ENCODE measurements at regions not wholly inside any gene's neighbourhood (a gene's known extent, or its start where the extent isn't known, plus 50 kb on each side); places are given as distances from the start of the nearest gene placed in this dataset.

DNA sequence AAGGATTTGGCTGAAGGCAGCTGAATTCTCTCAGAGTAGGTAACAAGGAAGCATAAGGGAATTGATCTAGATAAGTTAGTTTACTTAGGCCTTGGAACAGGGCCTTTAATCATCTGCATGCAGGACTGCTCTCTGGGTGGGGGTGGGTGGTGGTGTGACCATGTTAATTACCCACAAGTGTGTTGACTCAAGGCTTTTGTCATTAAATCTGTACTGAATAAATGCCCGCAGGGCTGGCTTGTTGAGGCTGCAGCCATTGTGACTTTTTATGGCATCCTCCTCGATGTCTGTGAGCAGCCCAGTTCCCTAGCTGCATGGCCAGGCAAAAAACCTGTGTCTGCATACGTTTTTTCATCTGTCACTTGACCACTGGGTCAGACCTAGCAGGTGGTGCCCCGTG is 63.5 kb upstream of the ASCC3 start:
- intact Hi-C loops (cut with micrococcal nuclease), result no loop called here
- Mint-ChIP-seq H3K4me1 (ENCODE audit: insufficient read depth, unreplicated experiment) (peaks cover 15% of the 10 kb centered on the region), H3K27me3 (ENCODE audit: insufficient read depth, unreplicated experiment) (no peaks in the 10 kb centered on the region), H3K36me3 (ENCODE audit: insufficient read depth, unreplicated experiment) (no peaks in the 10 kb centered on the region), H3K9me3 (ENCODE audit: unreplicated experiment) (peaks cover 5% of the 10 kb centered on the region), H3K27ac (ENCODE audit: low read depth, unreplicated experiment) (no peak overlapping the region), H3K4me3 (ENCODE audit: unreplicated experiment) (no peak overlapping the region)
- BruUV-seq (replicated peaks), result no TSS peak
- ChIA-PET CTCF (interaction anchor here (0.6 kb wide), 1 partner anchor 647 kb away, joined by 4 read pairs; no protein-coding TSS in a partner anchor), POLR2A (interaction anchor here (0.8 kb wide), 1 partner anchor 137 kb away, joined by 4 read pairs; no protein-coding TSS in a partner anchor)
- DNase-seq (ENCODE audit: unreplicated experiment), result no peak
- TF ChIP-seq, protein P1, sequence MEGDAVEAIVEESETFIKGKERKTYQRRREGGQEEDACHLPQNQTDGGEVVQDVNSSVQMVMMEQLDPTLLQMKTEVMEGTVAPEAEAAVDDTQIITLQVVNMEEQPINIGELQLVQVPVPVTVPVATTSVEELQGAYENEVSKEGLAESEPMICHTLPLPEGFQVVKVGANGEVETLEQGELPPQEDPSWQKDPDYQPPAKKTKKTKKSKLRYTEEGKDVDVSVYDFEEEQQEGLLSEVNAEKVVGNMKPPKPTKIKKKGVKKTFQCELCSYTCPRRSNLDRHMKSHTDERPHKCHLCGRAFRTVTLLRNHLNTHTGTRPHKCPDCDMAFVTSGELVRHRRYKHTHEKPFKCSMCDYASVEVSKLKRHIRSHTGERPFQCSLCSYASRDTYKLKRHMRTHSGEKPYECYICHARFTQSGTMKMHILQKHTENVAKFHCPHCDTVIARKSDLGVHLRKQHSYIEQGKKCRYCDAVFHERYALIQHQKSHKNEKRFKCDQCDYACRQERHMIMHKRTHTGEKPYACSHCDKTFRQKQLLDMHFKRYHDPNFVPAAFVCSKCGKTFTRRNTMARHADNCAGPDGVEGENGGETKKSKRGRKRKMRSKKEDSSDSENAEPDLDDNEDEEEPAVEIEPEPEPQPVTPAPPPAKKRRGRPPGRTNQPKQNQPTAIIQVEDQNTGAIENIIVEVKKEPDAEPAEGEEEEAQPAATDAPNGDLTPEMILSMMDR (IDR thresholded peaks at IDR 0.05; ENCODE audit: unreplicated experiment), result no peak

DNA sequence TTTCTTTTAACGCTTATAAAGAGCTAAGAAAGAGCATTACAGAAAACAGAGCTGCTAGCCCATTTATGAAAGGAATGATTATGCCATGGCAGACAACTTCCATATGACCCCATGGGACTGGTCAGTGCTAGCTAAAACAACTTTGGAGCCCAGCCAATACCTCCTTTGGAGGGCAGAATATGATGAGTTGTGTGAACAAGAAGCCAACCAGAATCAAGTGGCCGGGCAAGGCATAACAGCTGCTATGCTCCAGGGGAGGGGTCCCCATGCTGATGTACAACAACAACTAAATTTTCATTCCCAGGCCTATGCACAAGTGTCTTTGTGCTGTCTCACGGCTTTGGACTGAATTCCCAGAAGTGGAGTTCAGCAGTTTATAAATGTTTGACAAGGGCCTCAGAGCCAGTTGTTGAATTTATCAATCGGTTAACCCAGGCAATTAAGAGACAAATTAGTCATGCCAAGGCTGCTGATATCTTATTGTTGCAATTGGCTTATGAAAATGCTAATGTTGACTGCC is 65.0 kb upstream of the ASCC3 start:
- DNase-seq (ENCODE audit: unreplicated experiment), result no peak
- Mint-ChIP-seq H3K4me3 (ENCODE audit: unreplicated experiment) (no peak overlapping the region), H3K36me3 (ENCODE audit: insufficient read depth, unreplicated experiment) (no peaks in the 10 kb centered on the region), H3K27me3 (ENCODE audit: insufficient read depth, unreplicated experiment) (no peaks in the 10 kb centered on the region), H3K4me1 (ENCODE audit: insufficient read depth, unreplicated experiment) (peaks cover 15% of the 10 kb centered on the region), H3K27ac (ENCODE audit: low read depth, unreplicated experiment) (no peak overlapping the region), H3K9me3 (ENCODE audit: unreplicated experiment) (peaks cover under 1% of the 10 kb centered on the region)
- TF ChIP-seq, protein P1 (IDR thresholded peaks at IDR 0.05; ENCODE audit: unreplicated experiment), result no peak
- ChIA-PET POLR2A (interaction anchor here (0.8 kb wide), 1 partner anchor 48 kb away, joined by 3 read pairs; no protein-coding TSS in a partner anchor), CTCF (no interaction called here)
- BruUV-seq (replicated peaks), result no TSS peak
- intact Hi-C loops (cut with micrococcal nuclease), result no loop called here

DNA sequence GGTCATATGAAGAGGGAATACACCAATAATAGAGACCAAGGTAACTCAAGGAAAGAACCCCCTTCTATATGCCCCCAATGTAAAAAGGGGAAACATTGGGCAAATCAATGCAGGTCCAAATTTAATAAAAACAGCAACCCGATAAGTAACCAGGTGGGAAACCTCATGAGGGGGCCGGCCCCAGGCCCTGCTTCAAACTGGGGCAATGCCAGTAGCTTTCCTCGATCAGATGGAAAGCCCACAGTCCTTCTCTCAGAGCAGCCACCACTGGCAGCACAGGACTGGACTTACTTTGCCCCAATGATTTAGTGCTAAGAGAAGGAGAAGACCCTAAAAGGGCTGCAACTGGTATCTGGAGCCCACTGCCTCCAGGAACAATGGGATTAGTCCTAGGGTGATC is 65.6 kb upstream of the ASCC3 start:
- H3K4me1 Mint-ChIP-seq (ENCODE audit: insufficient read depth, unreplicated experiment), result peaks cover 15% of the 10 kb centered on the region
- no TSS peak for BruUV-seq (replicated peaks)
- ChIA-PET CTCF (no interaction called here), POLR2A (interaction anchor here (0.8 kb wide), 1 partner anchor 48 kb away, joined by 3 read pairs; no protein-coding TSS in a partner anchor)
- no peaks in the 10 kb centered on the region for H3K27me3 Mint-ChIP-seq (ENCODE audit: insufficient read depth, unreplicated experiment)
- no peak for DNase-seq (ENCODE audit: unreplicated experiment)
- no peak overlapping the region for H3K4me3 Mint-ChIP-seq (ENCODE audit: unreplicated experiment)
- TF ChIP-seq, protein P1 (IDR thresholded peaks at IDR 0.05; ENCODE audit: unreplicated experiment), result no peak
- H3K9me3 Mint-ChIP-seq (ENCODE audit: unreplicated experiment), result no peaks in the 10 kb centered on the region
- intact Hi-C loops (cut with micrococcal nuclease), result no loop called here
- no peak overlapping the region for H3K27ac Mint-ChIP-seq (ENCODE audit: low read depth, unreplicated experiment)
- H3K36me3 Mint-ChIP-seq (ENCODE audit: insufficient read depth, unreplicated experiment), result no peaks in the 10 kb centered on the region

DNA sequence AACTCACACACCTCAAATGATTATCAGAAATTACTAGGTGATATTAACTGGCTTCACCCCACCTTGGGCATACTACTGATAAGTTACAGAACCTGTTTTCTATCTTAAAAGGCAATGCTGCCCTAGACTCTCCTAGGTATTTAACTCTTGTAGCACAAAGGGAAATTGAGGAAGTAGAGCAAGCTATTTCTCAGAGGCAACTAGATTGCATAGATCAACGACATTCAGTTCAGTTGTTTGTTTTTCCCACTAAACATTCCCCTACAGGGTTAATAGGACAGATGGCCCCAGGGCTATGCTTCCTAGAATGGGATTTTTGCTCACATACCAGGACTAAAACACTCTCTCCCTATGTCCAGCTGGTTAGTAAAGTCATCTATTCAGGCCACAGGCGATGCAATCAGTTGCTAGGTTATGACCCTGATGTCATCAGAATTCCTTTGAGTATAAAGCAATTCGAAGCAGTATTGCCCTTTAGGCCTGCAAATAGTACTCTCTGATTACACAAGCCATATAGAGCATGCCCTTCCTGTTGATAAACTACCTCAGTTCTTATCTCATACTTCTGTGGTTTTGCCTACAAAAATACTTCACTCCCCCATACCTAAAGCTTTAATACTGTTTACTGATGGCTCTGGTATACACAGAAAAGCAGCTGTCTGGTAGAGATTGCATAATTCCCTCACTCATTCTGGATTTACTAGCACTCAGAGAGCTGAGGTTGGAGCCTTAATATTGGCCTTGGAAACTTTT is 67.4 kb upstream of the ASCC3 start:
- peak; percentile 31 for DNase-seq (ENCODE audit: unreplicated experiment)
- H3K27ac Mint-ChIP-seq (ENCODE audit: low read depth, unreplicated experiment), result peak overlapping the region; percentile 70
- no peaks in the 10 kb centered on the region for H3K36me3 Mint-ChIP-seq (ENCODE audit: insufficient read depth, unreplicated experiment)
- H3K27me3 Mint-ChIP-seq (ENCODE audit: insufficient read depth, unreplicated experiment), result no peaks in the 10 kb centered on the region
- H3K9me3 Mint-ChIP-seq (ENCODE audit: unreplicated experiment), result no peaks in the 10 kb centered on the region
- intact Hi-C loops (cut with micrococcal nuclease), result no loop called here
- no TSS peak for BruUV-seq (replicated peaks)
- CTCF ChIA-PET, result interaction anchor here (0.7 to 1.0 kb wide), 2 partner anchors 18 to 31 kb away, joined by 3 read pairs; no protein-coding TSS in a partner anchor
- peaks cover 15% of the 10 kb centered on the region for H3K4me1 Mint-ChIP-seq (ENCODE audit: insufficient read depth, unreplicated experiment)
- POLR2A ChIA-PET, result no interaction called here
- TF ChIP-seq, protein P1 (IDR thresholded peaks at IDR 0.05; ENCODE audit: unreplicated experiment), result no peak
- no peak overlapping the region for H3K4me3 Mint-ChIP-seq (ENCODE audit: unreplicated experiment)
